ENCODE measurements at regions not wholly inside any gene's neighbourhood (a gene's known extent, or its start where the extent isn't known, plus 50 kb on each side); places are given as distances from the start of the nearest gene placed in this dataset.

DNA sequence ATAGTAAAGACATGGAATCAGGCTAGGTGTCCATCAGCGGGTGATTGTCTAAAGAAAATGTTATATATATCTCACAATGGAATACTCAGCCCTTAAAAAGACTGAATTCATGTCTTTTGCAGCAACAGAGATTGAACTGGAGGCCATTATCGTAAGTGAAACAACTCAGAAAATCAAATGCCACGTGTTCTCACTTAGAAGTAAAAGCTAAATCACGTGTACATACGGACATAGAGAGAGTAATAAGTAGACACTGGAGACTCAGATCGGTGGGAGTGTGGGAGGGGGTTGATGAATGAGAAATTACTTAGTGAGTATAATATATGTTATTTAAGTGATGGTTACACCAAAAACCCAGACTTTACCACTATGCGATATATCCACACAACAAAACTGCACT, 266.3 kb upstream of the PPFIA2 start:
- Histone ChIP-seq H3K36me3 (ENCODE audit: control insufficient read depth, insufficient read depth, low read length) (no peaks in the 10 kb centered on the region), H3K4me3 (ENCODE audit: low read depth, low read length) (no peak overlapping the region), H3K27me3 (ENCODE audit: control insufficient read depth, insufficient read depth, low read length) (no peaks in the 10 kb centered on the region)
- DNase-seq (ENCODE audit: low read depth), result no peak
- FAIRE-seq, result no peak
- TF ChIP-seq CTCF (IDR thresholded peaks at IDR 0.05; ENCODE audit: insufficient read depth, low read length, severe bottlenecking), result no peak

- no peak overlapping the region for H3K4me3 ChIP-seq (ENCODE audit: low read depth, low read length)
- no peaks in the 10 kb centered on the region for H3K36me3 ChIP-seq (ENCODE audit: control insufficient read depth, insufficient read depth, low read length)
- TF ChIP-seq CTCF (IDR thresholded peaks at IDR 0.05; ENCODE audit: insufficient read depth, low read length, severe bottlenecking), result peak; percentile 42
- no peaks in the 10 kb centered on the region for H3K27me3 ChIP-seq (ENCODE audit: control insufficient read depth, insufficient read depth, low read length)
- DNase-seq (ENCODE audit: low read depth), result peak; percentile 36
- FAIRE-seq, result no peak
These were observed 260.4 kb upstream of the PPFIA2 start for GRCh38 chr12:82019533-82019932.

DNA sequence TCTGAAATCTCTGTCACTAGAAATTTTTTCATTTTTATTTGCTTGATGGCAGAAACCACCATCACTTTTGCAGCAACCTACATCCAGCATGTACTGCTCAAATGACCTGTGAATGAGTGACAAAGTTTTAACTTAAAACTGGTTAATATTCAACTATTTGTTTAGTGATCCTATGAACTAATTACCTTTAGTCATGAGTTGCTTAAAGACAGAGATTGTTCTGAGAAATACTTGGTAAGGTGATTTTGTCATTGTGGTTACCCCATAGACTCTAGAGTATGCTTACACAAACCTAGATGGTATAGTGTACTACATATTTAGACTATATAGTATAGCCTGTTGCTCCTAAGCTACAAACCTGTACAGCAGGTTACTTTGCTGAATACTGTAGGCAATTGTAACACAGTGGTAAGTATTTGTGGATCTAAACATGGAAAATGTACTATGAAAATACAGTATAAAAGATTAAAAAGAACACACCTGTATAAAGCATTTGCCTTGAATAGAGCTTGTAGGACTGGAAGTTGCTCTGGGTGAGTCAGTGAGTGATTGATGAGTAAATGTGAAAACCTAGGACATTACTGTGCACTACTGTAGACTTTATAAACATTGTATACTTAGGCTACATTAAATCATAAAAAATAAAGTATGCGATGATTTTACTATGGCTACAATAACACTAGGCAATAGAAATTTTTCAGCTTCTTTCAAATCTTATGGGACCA, 256.6 kb upstream of the PPFIA2 start:
- H3K27me3 ChIP-seq (ENCODE audit: control insufficient read depth, insufficient read depth, low read length), result no peaks in the 10 kb centered on the region
- no peak overlapping the region for H3K4me3 ChIP-seq (ENCODE audit: low read depth, low read length)
- no peaks in the 10 kb centered on the region for H3K36me3 ChIP-seq (ENCODE audit: control insufficient read depth, insufficient read depth, low read length)
- no peak for FAIRE-seq
- no peak for TF ChIP-seq CTCF (IDR thresholded peaks at IDR 0.05; ENCODE audit: insufficient read depth, low read length, severe bottlenecking)
- peak; percentile 53 for DNase-seq (ENCODE audit: low read depth)

- Histone ChIP-seq H3K27me3 (ENCODE audit: control insufficient read depth, insufficient read depth, low read length) (no peaks in the 10 kb centered on the region), H3K4me3 (ENCODE audit: low read depth, low read length) (no peak overlapping the region), H3K36me3 (ENCODE audit: control insufficient read depth, insufficient read depth, low read length) (no peaks in the 10 kb centered on the region)
- FAIRE-seq, result no peak
- DNase-seq (ENCODE audit: low read depth), result no peak
- no peak for TF ChIP-seq CTCF (IDR thresholded peaks at IDR 0.05; ENCODE audit: insufficient read depth, low read length, severe bottlenecking)
These were observed 253.0 kb upstream of the PPFIA2 start for GRCh38 chr12:82012176-82012575.

GRCh38 chr12:82009524-82009923, 250.4 kb upstream of the PPFIA2 start:
- no peak for TF ChIP-seq CTCF (IDR thresholded peaks at IDR 0.05; ENCODE audit: insufficient read depth, low read length, severe bottlenecking)
- Histone ChIP-seq H3K27me3 (ENCODE audit: control insufficient read depth, insufficient read depth, low read length) (no peaks in the 10 kb centered on the region), H3K4me3 (ENCODE audit: low read depth, low read length) (no peak overlapping the region), H3K36me3 (ENCODE audit: control insufficient read depth, insufficient read depth, low read length) (no peaks in the 10 kb centered on the region)
- DNase-seq (ENCODE audit: low read depth) (no peak), FAIRE-seq (no peak)

DNA sequence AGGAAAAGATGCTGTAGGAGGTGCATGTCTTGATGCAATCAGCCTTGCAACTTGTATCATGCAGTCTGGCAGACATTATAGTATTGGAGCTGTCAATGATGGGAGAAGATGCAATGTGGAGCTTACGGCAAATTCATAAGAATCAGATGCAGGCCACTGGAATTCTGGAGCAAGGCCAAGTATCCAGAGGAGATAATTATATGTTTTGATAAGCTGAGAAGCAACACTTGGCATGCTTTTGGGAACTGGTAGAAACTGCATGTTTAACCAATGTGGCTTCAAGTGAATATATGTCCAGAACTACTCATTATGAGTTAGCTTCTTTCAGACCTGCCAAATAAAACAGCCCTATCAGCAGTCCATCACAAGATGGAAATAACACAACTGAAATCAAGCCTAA, 249.1 kb upstream of the PPFIA2 start:
- FAIRE-seq (no peak), DNase-seq (ENCODE audit: low read depth) (no peak)
- H3K4me3 ChIP-seq (ENCODE audit: low read depth, low read length), result no peak overlapping the region
- no peak for TF ChIP-seq CTCF (IDR thresholded peaks at IDR 0.05; ENCODE audit: insufficient read depth, low read length, severe bottlenecking)
- H3K36me3 ChIP-seq (ENCODE audit: control insufficient read depth, insufficient read depth, low read length), result no peaks in the 10 kb centered on the region
- no peaks in the 10 kb centered on the region for H3K27me3 ChIP-seq (ENCODE audit: control insufficient read depth, insufficient read depth, low read length)
